K562 (cell line): ENCODE measurements at regions not wholly inside any gene's neighbourhood (a gene's known extent, or its start where the extent isn't known, plus 50 kb on each side); places are given as distances from the start of the nearest gene placed in this dataset.

Experiments
- LCOR ChIP-seq: sonication (generic); formaldehyde crosslinking; IDR thresholded peaks from 2 replicates; pipeline ENCODE4 v1.8.0; 2022; ENCODE audit warnings: mild to moderate bottlenecking, missing genetic modification reagents
- U2AF1 ChIP-seq: fragments of 200-400 bp; formaldehyde crosslinking; optimal IDR thresholded peaks from 2 replicates; pipeline ENCODE3; 2017; ENCODE audit warnings: mild to moderate bottlenecking, low read depth, low read length, moderate library complexity
- ZBTB40 ChIP-seq, 2 experiments: fragments of 450-650 bp in 1 of 2; sonication (generic) in 1 of 2; formaldehyde crosslinking in 1 of 2; IDR thresholded peaks; 2 replicates each; pipeline versions ENCODE4 v1.7.1 to v1.9.0; 2016 to 2022; ENCODE audit warnings: inconsistent platforms in 1 of 2, mild to moderate bottlenecking in 1 of 2, missing genetic modification reagents in 1 of 2

- TF ChIP-seq ZBTB40 (IDR thresholded peaks at IDR 0.05), result 0 out of 2 replicates have a peak, but pooled peaks have one; percentile 46
- TF ChIP-seq ZBTB40 (CRISPR knock-in tag; IDR thresholded peaks at IDR 0.05), result peak; percentile 24; the same call in 1 of the 2 replicates
- no peak for TF ChIP-seq U2AF1
- no peak for TF ChIP-seq LCOR (CRISPR knock-in tag)
Measured at GRCh38 chr12:87678453-87678852, 350.7 kb downstream of the C12orf50 start (continued).
